ENCODE measurements at regions not wholly inside any gene's neighbourhood (a gene's known extent, or its start where the extent isn't known, plus 50 kb on each side); places are given as distances from the start of the nearest gene placed in this dataset.
A peak's percentile ranks its signal among the peaks of the same experiment; 100 is the strongest.

DNA sequence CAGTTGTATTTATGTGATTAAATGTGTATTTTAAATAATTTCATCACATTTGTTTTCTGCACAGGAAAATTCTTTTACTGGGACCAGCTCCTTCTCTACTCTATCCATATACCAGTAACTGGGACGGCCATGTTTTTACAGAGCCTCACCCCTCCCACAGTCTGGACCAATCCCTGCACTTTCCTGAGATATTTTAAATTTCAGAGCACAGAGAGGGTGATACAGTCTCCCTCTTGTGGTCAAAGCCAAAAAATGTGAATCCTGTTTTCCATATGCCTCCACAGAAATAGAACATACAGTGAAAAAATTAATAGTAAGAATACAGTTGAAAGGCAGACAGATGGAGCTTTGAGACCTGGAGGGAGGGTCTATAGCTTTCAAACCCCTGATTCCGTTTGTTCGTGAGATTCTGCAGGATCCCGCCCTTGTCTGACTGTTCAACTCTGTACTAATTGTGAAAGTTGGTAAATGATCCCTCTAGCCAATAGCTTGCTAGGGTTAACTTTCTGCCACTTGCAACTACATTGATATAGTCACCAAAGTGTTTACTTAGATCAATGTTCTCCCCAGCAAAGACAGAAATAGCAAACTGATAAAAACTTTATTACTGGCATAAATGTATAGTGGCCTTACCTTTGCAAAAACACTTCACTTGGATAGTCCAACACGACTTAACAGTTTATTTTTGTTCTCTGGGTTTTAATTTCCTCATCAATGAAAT is 172.2 kb downstream of the PPARGC1A start:
- TF ChIP-seq EZH2phosphoT487 (IDR thresholded peaks at IDR 0.05; ENCODE audit: borderline replicate concordance, low read length) (no peak), CTCF (IDR thresholded peaks at IDR 0.05; ENCODE audit: low read depth, low read length, poor library complexity, severe bottlenecking) (peak; percentile 57)
- H3K36me3 ChIP-seq (ENCODE audit: control insufficient read depth, low read length), result no peaks in the 10 kb centered on the region
- no peaks in the 10 kb centered on the region for H3K9me2 ChIP-seq (replicated peaks; ENCODE audit: control insufficient read depth, low read length)
- no peaks in the 10 kb centered on the region for H3K79me2 ChIP-seq (ENCODE audit: control insufficient read depth, low read length)
- no peaks in the 10 kb centered on the region for H3F3A ChIP-seq (ENCODE audit: control insufficient read depth, insufficient read depth)
- no peak overlapping the region for H3K27ac ChIP-seq (ENCODE audit: low read depth, low read length)
- H3K4me1 ChIP-seq (ENCODE audit: control insufficient read depth, low read length), result no peaks in the 10 kb centered on the region
- H3K4me3 ChIP-seq (ENCODE audit: low read length), result no peak overlapping the region
- H4K20me1 ChIP-seq (ENCODE audit: control insufficient read depth, insufficient read depth, low read depth, low read length), result no peaks in the 10 kb centered on the region
- no peak overlapping the region for H3K4me2 ChIP-seq (ENCODE audit: low read length)
- H3K27me3 ChIP-seq (ENCODE audit: control insufficient read depth, low read length), result no peaks in the 10 kb centered on the region
- no peaks in the 10 kb centered on the region for H3K9me3 ChIP-seq (ENCODE audit: control insufficient read depth, insufficient read depth, low read length)

DNA sequence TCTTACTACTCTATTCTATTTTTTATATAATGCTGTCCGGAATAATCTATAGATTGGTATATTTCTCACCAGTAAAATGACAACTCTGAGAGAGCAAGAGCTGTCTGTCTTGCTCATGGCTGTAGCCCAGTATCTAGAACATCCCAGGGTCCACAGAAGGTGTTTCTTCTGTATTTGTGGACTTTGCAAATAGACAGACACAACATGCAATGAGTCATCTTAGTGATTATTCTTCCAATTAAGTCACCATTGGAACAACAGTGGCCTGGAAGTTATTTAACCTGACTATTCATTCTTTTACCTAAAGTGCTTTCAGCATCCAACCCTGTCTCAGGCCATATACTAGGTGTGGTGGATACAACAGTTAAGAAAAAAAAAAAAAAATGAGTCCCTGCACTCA is 179.5 kb downstream of the PPARGC1A start:
- no peak overlapping the region for H3K4me3 ChIP-seq (ENCODE audit: low read length)
- no peaks in the 10 kb centered on the region for H3K36me3 ChIP-seq (ENCODE audit: control insufficient read depth, low read length)
- no peaks in the 10 kb centered on the region for H3K27me3 ChIP-seq (ENCODE audit: control insufficient read depth, low read length)
- no peaks in the 10 kb centered on the region for H3K79me2 ChIP-seq (ENCODE audit: control insufficient read depth, low read length)
- TF ChIP-seq CTCF (IDR thresholded peaks at IDR 0.05; ENCODE audit: low read depth, low read length, poor library complexity, severe bottlenecking) (no peak), EZH2phosphoT487 (IDR thresholded peaks at IDR 0.05; ENCODE audit: borderline replicate concordance, low read length) (no peak)
- H3K9me3 ChIP-seq (ENCODE audit: control insufficient read depth, insufficient read depth, low read length), result no peaks in the 10 kb centered on the region
- H3K4me1 ChIP-seq (ENCODE audit: control insufficient read depth, low read length), result no peaks in the 10 kb centered on the region
- H3K27ac ChIP-seq (ENCODE audit: low read depth, low read length), result no peak overlapping the region
- H3K9me2 ChIP-seq (replicated peaks; ENCODE audit: control insufficient read depth, low read length), result no peaks in the 10 kb centered on the region
- no peaks in the 10 kb centered on the region for H3F3A ChIP-seq (ENCODE audit: control insufficient read depth, insufficient read depth)
- H4K20me1 ChIP-seq (ENCODE audit: control insufficient read depth, insufficient read depth, low read depth, low read length), result no peaks in the 10 kb centered on the region
- no peak overlapping the region for H3K4me2 ChIP-seq (ENCODE audit: low read length)

GRCh38 chr4:23707652-23708026 is 182.2 kb downstream of the PPARGC1A start:
- Histone ChIP-seq H3K27ac (ENCODE audit: low read depth, low read length) (no peak overlapping the region), H3K4me1 (ENCODE audit: control insufficient read depth, low read length) (no peaks in the 10 kb centered on the region), H3K36me3 (ENCODE audit: control insufficient read depth, low read length) (no peaks in the 10 kb centered on the region), H3K79me2 (ENCODE audit: control insufficient read depth, low read length) (no peaks in the 10 kb centered on the region), H3K9me2 (replicated peaks; ENCODE audit: control insufficient read depth, low read length) (no peaks in the 10 kb centered on the region), H3K27me3 (ENCODE audit: control insufficient read depth, low read length) (no peaks in the 10 kb centered on the region), H3F3A (ENCODE audit: control insufficient read depth, insufficient read depth) (no peaks in the 10 kb centered on the region), H3K9me3 (ENCODE audit: control insufficient read depth, insufficient read depth, low read length) (no peaks in the 10 kb centered on the region), H3K4me2 (ENCODE audit: low read length) (no peak overlapping the region), H3K4me3 (ENCODE audit: low read length) (no peak overlapping the region), H4K20me1 (ENCODE audit: control insufficient read depth, insufficient read depth, low read depth, low read length) (no peaks in the 10 kb centered on the region)
- TF ChIP-seq EZH2phosphoT487 (IDR thresholded peaks at IDR 0.05; ENCODE audit: borderline replicate concordance, low read length) (no peak), CTCF (IDR thresholded peaks at IDR 0.05; ENCODE audit: low read depth, low read length, poor library complexity, severe bottlenecking) (no peak)
